Activated CD4-positive, alpha-beta T cell treated with anti-CD3 and anti-CD28 coated beads for 36 hours (primary cell): ENCODE measurements at regions not wholly inside any gene's neighbourhood (a gene's known extent, or its start where the extent isn't known, plus 50 kb on each side); places are given as distances from the start of the nearest gene placed in this dataset.

Source experiments
- ATAC-seq: fragments of 200-7000 bp; cut with Tn5 transposase; one replicate; pipeline ENCODE4 v1.10.0; 2021; ENCODE audit warnings: mild to moderate bottlenecking, moderate library complexity
- CTCF ChIA-PET: fragments of 350-600 bp; sonication (Branson Sonifier 250); formaldehyde crosslinking; loops from one replicate; lab custom pipeline; 2021; ENCODE audit warnings: antibody characterized with exemption; lab: Charles Lee
- POLR2A ChIA-PET: fragments of 350-600 bp; sonication (Branson Sonifier 250); formaldehyde crosslinking; loops from one replicate; lab custom pipeline; 2021; ENCODE audit warnings: antibody characterized with exemption, inconsistent platforms; lab: Charles Lee
- DNase-seq: peaks from one replicate; pipeline ENCODE4 v3.0.0-alpha.2; 2020
- H3K27ac Mint-ChIP-seq: one replicate; pipeline ENCODE4 v1.8.0; 2021; ENCODE audit warnings: mixed read lengths
- H3K27me3 Mint-ChIP-seq: one replicate; pipeline ENCODE4 v1.8.0; 2021; ENCODE audit warnings: mixed read lengths
- H3K36me3 Mint-ChIP-seq: one replicate; pipeline ENCODE4 v1.8.0; 2021; ENCODE audit warnings: low read depth, mixed read lengths
- H3K4me1 Mint-ChIP-seq: one replicate; pipeline ENCODE4 v1.8.0; 2021; ENCODE audit warnings: mixed read lengths
- H3K4me3 Mint-ChIP-seq: one replicate; pipeline ENCODE4 v1.8.0; 2021; ENCODE audit warnings: mild to moderate bottlenecking, moderate library complexity, mixed read lengths
- H3K9me3 Mint-ChIP-seq: one replicate; pipeline ENCODE4 v1.8.0; 2021; ENCODE audit warnings: low read depth, mixed read lengths
- intact Hi-C, 2 experiments: fragments of 100-400 bp; cut with DNase I in 1 of 2; cut with micrococcal nuclease in 1 of 2; formaldehyde crosslinking; loops; one replicate each; pipeline versions ENCODE4 v1.14.2 to v1.15.1; 2022 to 2024; cut with DNase I, micrococcal nuclease

DNA sequence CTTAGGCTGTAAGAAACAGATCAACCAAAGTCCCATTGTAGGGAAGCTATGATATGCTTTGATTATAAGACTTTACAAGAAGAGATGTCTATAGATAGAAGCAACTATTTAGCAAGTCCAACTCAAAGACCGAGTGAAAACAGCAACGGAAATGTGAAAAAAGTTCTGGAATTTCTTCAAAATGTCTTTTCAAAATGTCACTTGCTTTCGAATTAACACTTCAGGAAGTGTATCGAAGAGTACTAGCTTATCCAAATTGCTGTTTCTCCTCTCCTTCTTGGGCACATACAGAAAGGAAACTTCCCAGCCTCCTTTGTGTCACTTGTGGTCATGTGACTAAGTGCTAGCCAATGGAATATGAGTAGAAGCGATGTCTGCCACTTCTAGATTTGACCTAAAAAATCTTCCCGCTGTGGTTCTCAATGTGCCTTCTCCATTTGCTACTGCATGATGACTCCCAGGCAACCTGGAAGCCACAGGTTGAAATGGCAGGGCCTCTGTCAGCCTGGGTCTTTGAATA is 89.9 kb downstream of the TSEN15 start:
- ATAC-seq (no peak), DNase-seq (no peak)
- intact Hi-C loops, result no loop called here
- Mint-ChIP-seq H3K9me3 (peaks cover 5% of the 10 kb centered on the region), H3K4me3 (no peak overlapping the region), H3K36me3 (peaks cover 3% of the 10 kb centered on the region), H3K27me3 (peaks cover 11% of the 10 kb centered on the region), H3K27ac (no peak overlapping the region), H3K4me1 (no peaks in the 10 kb centered on the region)
- POLR2A ChIA-PET, result no interaction called here
- CTCF ChIA-PET, result interaction anchor here (0.6 to 1.3 kb wide), 3 partner anchors 26 to 284 kb away, joined by 3 read pairs; no protein-coding TSS in a partner anchor

DNA sequence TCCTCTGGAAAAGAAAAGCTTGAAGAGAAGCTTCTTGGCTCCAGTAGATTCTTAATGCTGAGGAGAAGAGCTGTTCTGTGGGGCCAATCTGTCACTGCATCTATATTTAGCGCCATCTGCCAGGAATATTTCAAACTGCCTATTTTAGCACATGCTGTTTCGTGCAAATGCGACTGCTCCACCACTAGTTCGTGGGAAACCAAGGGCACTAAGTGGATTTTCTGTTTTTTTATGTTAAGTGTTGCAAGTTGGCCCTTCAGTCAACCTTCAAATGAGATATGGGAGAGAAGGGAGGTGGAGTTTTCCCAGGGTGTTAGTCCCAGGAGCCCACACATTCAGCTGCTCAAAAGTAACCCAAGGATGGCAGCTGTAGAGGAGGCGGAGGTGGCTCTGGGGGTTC is 91.9 kb downstream of the TSEN15 start:
- intact Hi-C loops, result no loop called here
- CTCF ChIA-PET, result interaction anchor here (0.7 to 1.2 kb wide), 3 partner anchors 8 to 78 kb away, joined by 3 read pairs; no protein-coding TSS in a partner anchor
- no peaks in the 10 kb centered on the region for H3K9me3 Mint-ChIP-seq

DNA sequence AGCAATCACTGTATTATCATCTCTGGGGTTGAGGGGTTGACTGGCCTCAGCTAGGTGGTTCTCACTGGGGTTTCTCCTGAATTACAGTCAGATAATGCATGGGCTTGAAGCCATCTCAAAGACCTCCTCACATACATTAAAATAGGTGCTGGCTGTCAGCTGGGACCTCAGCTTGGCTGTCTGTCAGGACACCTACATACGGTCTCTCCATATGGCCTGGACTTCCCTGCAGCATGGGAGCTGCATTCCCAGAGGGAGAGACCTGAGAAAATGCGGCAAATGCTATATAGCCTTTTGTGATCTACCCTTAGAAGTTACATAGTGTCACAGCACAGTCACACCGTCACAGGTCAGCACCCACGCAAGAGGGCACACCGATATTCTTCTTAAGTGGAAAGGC is 93.6 kb downstream of the TSEN15 start:
- no peak overlapping the region for H3K4me3 Mint-ChIP-seq
- POLR2A ChIA-PET, result no interaction called here
- no peaks in the 10 kb centered on the region for H3K9me3 Mint-ChIP-seq
- H3K27ac Mint-ChIP-seq, result no peak overlapping the region
- peaks cover 22% of the 10 kb centered on the region for H3K27me3 Mint-ChIP-seq
- no peaks in the 10 kb centered on the region for H3K36me3 Mint-ChIP-seq
- DNase-seq, result no peak
- CTCF ChIA-PET, result interaction anchor here (0.7 kb wide), 1 partner anchor 11 kb away, joined by 3 read pairs; no protein-coding TSS in a partner anchor
- ATAC-seq, result no peak
- H3K4me1 Mint-ChIP-seq, result no peaks in the 10 kb centered on the region
- intact Hi-C loops, result no loop called here

More for the DNA sequence above, 91.9 kb downstream of the TSEN15 start:
- H3K27me3 Mint-ChIP-seq, result peaks cover 20% of the 10 kb centered on the region
- no peak for DNase-seq
- ATAC-seq, result no peak
- H3K4me3 Mint-ChIP-seq, result no peak overlapping the region
- POLR2A ChIA-PET, result no interaction called here
- no peaks in the 10 kb centered on the region for H3K4me1 Mint-ChIP-seq
- H3K36me3 Mint-ChIP-seq, result no peaks in the 10 kb centered on the region
- H3K27ac Mint-ChIP-seq, result no peak overlapping the region

DNA sequence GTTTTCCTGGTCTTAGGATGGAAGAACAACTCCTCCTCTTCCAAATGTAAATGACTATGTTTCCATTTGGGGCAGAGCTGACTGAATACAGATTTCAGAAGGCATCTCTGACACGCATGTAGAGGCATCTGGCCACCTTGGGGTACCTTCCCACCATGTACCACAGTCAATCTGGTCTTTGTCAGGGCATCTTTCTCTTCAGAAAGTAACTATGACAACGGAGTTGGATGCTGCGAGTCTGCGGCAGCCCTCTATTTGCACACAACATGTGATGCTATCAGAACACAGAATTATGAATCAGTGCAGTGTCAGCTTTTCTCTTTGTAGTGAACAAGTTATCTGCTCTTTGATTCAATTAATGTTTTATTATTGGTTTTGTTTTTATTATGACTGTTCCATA is 94.7 kb downstream of the TSEN15 start:
- Mint-ChIP-seq H3K27me3 (peaks cover 23% of the 10 kb centered on the region), H3K27ac (no peak overlapping the region), H3K4me1 (no peaks in the 10 kb centered on the region), H3K4me3 (no peak overlapping the region), H3K36me3 (no peaks in the 10 kb centered on the region), H3K9me3 (no peaks in the 10 kb centered on the region)
- DNase-seq, result no peak
- intact Hi-C loops, result no loop called here
- no peak for ATAC-seq
- ChIA-PET CTCF (interaction anchor here (0.7 kb wide), 1 partner anchor 59 kb away, joined by 3 read pairs; no protein-coding TSS in a partner anchor), POLR2A (no interaction called here)

DNA sequence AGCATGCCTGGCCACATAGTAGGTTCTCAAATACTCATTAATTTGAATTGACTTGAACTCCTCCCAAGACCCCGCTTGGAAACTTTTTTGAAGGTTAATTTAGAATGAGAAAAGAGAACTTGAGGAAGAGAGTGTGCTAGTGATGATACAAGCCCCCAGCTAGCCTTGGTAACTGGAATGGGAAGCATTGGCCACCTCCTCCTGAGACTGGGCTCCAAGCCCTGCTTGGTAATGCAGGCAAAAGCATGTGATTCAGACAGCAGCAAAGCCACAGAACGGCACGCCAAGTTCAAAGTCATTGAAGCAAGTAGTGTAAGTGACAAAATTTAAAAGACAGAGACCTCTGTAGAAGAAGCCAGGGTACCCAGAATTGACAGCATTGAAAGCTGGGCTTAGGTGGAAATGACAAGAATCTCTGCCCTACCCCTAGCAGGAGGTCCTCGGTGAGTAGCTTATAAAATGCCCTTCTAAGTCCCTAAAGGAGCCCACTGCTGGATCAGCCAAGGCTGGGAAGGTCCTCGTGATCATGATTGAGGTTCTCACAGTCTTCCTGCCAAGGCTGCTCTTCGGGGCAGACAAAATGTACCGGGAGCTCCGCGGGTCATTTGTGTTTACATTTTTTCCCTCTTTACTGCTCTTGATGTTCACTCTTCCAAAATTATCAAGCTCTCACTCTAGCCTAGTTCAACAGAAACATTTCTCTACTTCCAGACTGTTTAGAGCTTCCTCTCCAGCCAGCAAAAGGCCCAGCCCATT is 99.4 kb downstream of the TSEN15 start:
- Mint-ChIP-seq H3K27me3 (peaks cover 36% of the 10 kb centered on the region), H3K4me3 (no peak overlapping the region), H3K36me3 (no peaks in the 10 kb centered on the region), H3K9me3 (no peaks in the 10 kb centered on the region), H3K4me1 (peaks cover 12% of the 10 kb centered on the region), H3K27ac (no peak overlapping the region)
- no peak for DNase-seq
- intact Hi-C loops, result no loop called here
- ChIA-PET POLR2A (no interaction called here), CTCF (interaction anchor here (0.5 to 1.2 kb wide), 3 partner anchors 7 to 232 kb away, joined by 3 read pairs; no protein-coding TSS in a partner anchor)
- no peak for ATAC-seq

DNA sequence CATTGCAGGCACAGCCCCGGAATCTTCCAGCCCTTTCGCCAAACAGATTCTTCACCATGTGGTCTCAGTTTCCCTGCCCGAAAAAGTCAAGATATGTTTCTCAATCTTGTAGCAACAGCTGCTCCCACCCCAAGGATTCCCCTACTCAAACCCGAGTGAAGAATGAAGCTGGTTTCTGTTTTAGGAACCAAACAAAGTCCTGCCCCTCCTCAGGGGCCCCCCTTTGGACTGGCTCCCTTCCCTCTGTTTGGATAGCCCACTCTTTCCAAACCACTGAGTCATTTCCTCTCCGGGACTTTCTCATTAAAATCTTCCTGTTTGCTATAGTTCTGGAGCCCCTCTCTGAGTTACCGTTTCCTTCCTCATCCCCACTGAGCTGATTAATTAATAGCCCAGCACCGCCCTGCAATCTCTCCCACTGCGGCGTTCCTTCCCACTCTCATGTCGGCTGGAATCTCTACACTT is 100.9 kb downstream of the TSEN15 start:
- Mint-ChIP-seq H3K36me3 (no peaks in the 10 kb centered on the region), H3K9me3 (no peaks in the 10 kb centered on the region), H3K27me3 (peaks cover 38% of the 10 kb centered on the region), H3K4me1 (peaks cover 12% of the 10 kb centered on the region), H3K27ac (no peak overlapping the region), H3K4me3 (peak overlapping the region; percentile 22)
- ChIA-PET CTCF (interaction anchor here (1.2 kb wide), 1 partner anchor 9 kb away, joined by 3 read pairs; no protein-coding TSS in a partner anchor), POLR2A (no interaction called here)
- no peak for DNase-seq
- intact Hi-C loops, result no loop called here
- no peak for ATAC-seq

DNA sequence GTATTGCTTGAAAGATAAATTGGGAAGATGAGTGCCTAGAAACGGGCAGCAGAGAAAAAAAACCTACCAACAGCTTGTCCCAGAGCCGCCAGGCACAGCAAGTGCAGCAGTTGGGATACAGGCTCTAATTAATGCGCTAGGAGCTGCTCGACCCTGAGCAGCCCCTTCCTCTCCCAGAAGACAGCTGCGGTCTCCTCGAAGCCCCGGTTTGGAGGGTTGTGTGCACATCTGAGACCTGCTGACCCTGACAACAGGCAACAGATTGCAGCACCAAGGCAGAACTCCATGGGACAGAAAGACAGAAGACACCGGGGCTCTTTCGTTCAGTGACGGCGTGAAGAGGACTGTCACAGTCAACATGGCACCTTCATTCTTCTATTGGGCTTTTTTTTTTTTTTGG is 101.4 kb downstream of the TSEN15 start:
- no peak for ATAC-seq
- Mint-ChIP-seq H3K27ac (no peak overlapping the region), H3K4me3 (peak overlapping the region; percentile 22), H3K4me1 (peaks cover 12% of the 10 kb centered on the region), H3K9me3 (no peaks in the 10 kb centered on the region), H3K27me3 (peaks cover 35% of the 10 kb centered on the region), H3K36me3 (no peaks in the 10 kb centered on the region)
- DNase-seq, result no peak
- ChIA-PET CTCF (no interaction called here), POLR2A (no interaction called here)
- intact Hi-C loops, result no loop called here

DNA sequence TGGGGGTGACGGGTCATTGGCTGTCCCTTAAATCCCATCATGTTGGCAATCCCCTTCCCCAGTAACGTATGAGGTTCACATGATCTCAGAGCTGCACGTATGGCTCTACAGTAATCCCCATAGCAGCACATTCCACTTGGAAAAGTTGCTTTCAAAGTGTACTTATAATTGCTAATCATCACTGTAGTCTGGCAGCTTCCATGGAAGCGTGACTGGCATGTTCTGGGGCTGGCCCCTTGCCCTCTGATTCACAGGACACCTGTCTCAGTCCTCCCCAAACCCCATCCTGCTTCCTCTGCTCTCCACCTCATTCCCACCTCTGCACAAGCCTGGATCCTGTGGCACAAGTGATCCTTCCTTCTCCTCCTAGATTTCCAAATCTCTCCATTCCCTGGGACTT is 102.2 kb downstream of the TSEN15 start:
- POLR2A ChIA-PET, result no interaction called here
- Mint-ChIP-seq H3K4me1 (peaks cover 12% of the 10 kb centered on the region), H3K27me3 (peaks cover 35% of the 10 kb centered on the region), H3K36me3 (no peaks in the 10 kb centered on the region), H3K27ac (no peak overlapping the region), H3K9me3 (no peaks in the 10 kb centered on the region), H3K4me3 (no peak overlapping the region)
- intact Hi-C loops, result no loop called here
- no peak for DNase-seq
- ATAC-seq, result no peak
- CTCF ChIA-PET, result no interaction called here

DNA sequence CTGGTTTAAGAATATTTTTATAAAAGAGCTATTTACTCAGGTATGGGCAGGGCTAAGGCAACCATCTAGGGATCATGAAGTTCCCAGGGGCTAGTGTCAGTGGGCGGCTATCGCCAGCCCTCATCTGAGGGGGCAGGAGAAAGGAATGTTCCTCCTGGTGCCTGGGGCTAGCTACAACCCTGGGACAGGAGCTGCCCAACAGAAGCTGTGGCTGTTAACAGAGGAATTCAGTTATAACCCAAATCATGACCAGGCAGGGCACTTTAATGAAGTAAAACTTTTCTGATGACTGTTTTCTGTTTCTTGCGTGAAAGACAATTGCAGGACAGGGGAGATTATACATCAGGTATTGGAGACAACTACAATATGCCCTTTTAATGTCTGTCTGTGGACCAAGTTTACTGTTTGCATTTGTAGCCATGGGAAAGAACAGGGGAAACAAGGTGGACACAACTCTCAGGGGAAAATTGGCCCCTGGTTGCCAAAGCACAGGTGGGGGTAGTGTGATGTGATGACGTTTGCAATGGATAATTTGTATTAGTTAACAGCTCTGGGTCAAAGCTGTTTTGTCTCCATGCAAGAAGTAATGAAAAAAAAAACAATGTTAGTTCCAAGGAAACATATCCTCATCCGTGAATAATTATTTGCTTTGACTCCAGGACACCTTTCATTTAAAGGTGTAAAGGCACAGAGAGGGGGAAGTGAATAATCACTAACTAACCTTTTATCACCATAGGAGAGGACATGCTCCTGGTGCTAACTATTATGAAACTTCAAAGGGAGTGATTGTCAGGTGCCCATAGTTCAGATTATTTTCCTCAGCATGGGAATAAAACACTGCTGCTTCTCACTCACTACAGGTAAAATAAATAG is 105.2 kb downstream of the TSEN15 start:
- no peak for ATAC-seq
- Mint-ChIP-seq H3K27ac (no peak overlapping the region), H3K4me1 (peaks cover 12% of the 10 kb centered on the region), H3K9me3 (no peaks in the 10 kb centered on the region), H3K4me3 (no peak overlapping the region), H3K36me3 (no peaks in the 10 kb centered on the region), H3K27me3 (peaks cover 28% of the 10 kb centered on the region)
- intact Hi-C loops, result no loop called here
- POLR2A ChIA-PET, result no interaction called here
- CTCF ChIA-PET, result no interaction called here
- no peak for DNase-seq

DNA sequence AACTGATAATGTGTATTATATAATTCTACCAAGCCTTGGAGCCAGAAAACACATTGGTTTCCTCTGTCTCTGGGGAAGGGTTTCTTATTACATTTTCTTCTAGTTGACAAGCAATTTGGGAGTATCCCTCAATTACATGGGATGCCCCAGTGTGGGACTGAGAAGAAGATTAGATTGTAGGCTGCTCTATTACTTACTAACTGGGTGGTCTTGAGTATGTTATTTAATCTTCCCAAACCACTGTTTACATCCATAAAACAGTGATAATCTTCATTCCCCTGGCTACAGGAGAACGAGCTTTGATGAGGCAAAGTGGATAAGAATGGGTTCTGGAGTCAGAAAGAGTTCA is 105.8 kb downstream of the TSEN15 start:
- ATAC-seq (no peak), DNase-seq (no peak)
- Mint-ChIP-seq H3K4me1 (peaks cover 10% of the 10 kb centered on the region), H3K4me3 (no peak overlapping the region), H3K27ac (no peak overlapping the region), H3K9me3 (no peaks in the 10 kb centered on the region), H3K36me3 (no peaks in the 10 kb centered on the region), H3K27me3 (peaks cover 24% of the 10 kb centered on the region)
- ChIA-PET POLR2A (no interaction called here), CTCF (interaction anchor here (0.5 kb wide), 1 partner anchor 130 kb away, joined by 3 read pairs; no protein-coding TSS in a partner anchor)
- intact Hi-C loops, result no loop called here

DNA sequence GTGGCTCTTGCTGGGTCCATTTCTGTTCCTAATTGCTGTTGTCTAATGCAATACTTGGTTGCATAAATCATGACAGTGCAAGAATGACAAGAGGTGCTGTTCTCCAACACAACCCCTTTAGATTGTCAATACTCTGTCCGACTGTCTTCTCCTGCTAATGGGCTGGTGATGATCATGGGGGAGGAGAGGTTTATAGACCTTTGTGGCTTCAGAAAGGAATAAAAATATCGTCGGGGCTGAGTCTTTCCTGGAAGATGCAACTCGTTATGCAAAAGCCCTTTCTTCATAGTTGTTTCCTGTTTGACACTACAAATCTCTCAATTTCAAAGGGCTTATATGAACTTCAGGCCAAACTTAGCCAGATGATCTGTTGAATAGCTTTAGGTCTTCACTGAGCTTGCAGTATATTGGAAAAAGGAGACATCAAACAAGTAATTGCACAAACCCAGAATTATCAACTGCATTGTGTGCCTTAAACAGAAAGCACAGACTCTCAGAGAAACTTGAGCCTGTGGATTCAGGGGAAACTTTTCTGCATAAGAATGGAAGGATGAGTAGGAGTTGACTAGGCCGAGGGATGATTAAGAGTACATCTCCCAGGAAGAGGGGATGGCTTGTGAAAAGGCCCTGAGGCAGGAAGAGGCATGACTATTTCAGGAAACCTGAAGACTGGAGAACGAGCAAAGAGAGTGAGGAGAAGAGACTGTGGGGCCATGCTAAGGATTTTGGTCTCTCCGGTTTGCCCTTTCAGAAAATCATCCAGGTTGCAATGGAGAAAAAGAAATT is 107.6 kb downstream of the TSEN15 start:
- Mint-ChIP-seq H3K27ac (no peak overlapping the region), H3K4me1 (peaks cover 3% of the 10 kb centered on the region), H3K4me3 (no peak overlapping the region), H3K9me3 (no peaks in the 10 kb centered on the region), H3K27me3 (peaks cover 11% of the 10 kb centered on the region), H3K36me3 (no peaks in the 10 kb centered on the region)
- ChIA-PET CTCF (interaction anchor here (1.3 kb wide), 1 partner anchor 62 kb away, joined by 3 read pairs; no protein-coding TSS in a partner anchor), POLR2A (no interaction called here)
- no peak for ATAC-seq
- intact Hi-C loops, result no loop called here
- DNase-seq, result no peak
